ENCODE measurements at regions not wholly inside any gene's neighbourhood (a gene's known extent, or its start where the extent isn't known, plus 50 kb on each side); places are given as distances from the start of the nearest gene placed in this dataset.
"Not testable (repeated sequence)": the region's sequence is repeated elsewhere in the genome, so short reads cannot be mapped to it uniquely, and the experiment has no call there.

- DNase-seq (ENCODE audit: low read depth in 2 of 3, low spot score in 2 of 3), result no peak
Measured at GRCh38 chr6:84635081-84635761, 129.2 kb downstream of the TBX18 start.

- no peak for DNase-seq (ENCODE audit: low read depth in 2 of 3, low spot score in 2 of 3)
Measured at GRCh38 chr6:84633771-84634170, 130.6 kb downstream of the TBX18 start.

GRCh38 chr6:84626527-84626926 is 137.9 kb downstream of the TBX18 start:
- not testable (repeated sequence) for DNase-seq (ENCODE audit: low read depth in 2 of 3, low spot score in 2 of 3)

- no peak for DNase-seq (ENCODE audit: low read depth in 2 of 3, low spot score in 2 of 3)
Measured at GRCh38 chr6:84625506-84625905, 138.9 kb downstream of the TBX18 start.

GRCh38 chr6:84623956-84624680 is 140.3 kb downstream of the TBX18 start:
- DNase-seq (ENCODE audit: low read depth in 2 of 3, low spot score in 2 of 3), result no peak

GRCh38 chr6:84618836-84619235 is 145.6 kb downstream of the TBX18 start:
- DNase-seq (ENCODE audit: low read depth in 2 of 3, low spot score in 2 of 3), result no peak

- DNase-seq (ENCODE audit: low read depth in 2 of 3, low spot score in 2 of 3), result no peak
Measured at GRCh38 chr6:84618046-84618752, 146.2 kb downstream of the TBX18 start.

- no peak for DNase-seq (ENCODE audit: low read depth in 2 of 3, low spot score in 2 of 3)
Measured at GRCh38 chr6:84615987-84616386, 148.4 kb downstream of the TBX18 start.

- no peak for DNase-seq (ENCODE audit: low read depth in 2 of 3, low spot score in 2 of 3)
Measured at GRCh38 chr6:84615113-84615850, 149.1 kb downstream of the TBX18 start.

GRCh38 chr6:84606860-84607259 is 157.5 kb downstream of the TBX18 start:
- DNase-seq (ENCODE audit: low read depth in 2 of 3, low spot score in 2 of 3), result no peak

- DNase-seq (ENCODE audit: low read depth in 2 of 3, low spot score in 2 of 3), result no peak
Measured at GRCh38 chr6:84605298-84605697, 159.1 kb downstream of the TBX18 start.

- no peak for DNase-seq (ENCODE audit: low read depth in 2 of 3, low spot score in 2 of 3)
Measured at GRCh38 chr6:84601366-84601765, 163.0 kb downstream of the TBX18 start.

GRCh38 chr6:84599991-84600390 is 164.4 kb downstream of the TBX18 start:
- DNase-seq (ENCODE audit: low read depth in 2 of 3, low spot score in 2 of 3), result no peak

GRCh38 chr6:84597238-84597875 is 167.0 kb downstream of the TBX18 start:
- no peak for DNase-seq (ENCODE audit: low read depth in 2 of 3, low spot score in 2 of 3)

- no peak for DNase-seq (ENCODE audit: low read depth in 2 of 3, low spot score in 2 of 3)
Measured at GRCh38 chr6:84596488-84596887, 167.9 kb downstream of the TBX18 start.

- no peak for DNase-seq (ENCODE audit: low read depth in 2 of 3, low spot score in 2 of 3)
Measured at GRCh38 chr6:84588697-84589080, 175.7 kb downstream of the TBX18 start.

- not testable (repeated sequence) for DNase-seq (ENCODE audit: low read depth in 2 of 3, low spot score in 2 of 3)
Measured at GRCh38 chr6:84587994-84588696, 176.3 kb downstream of the TBX18 start.

GRCh38 chr6:84587202-84587940 is 177.0 kb downstream of the TBX18 start:
- DNase-seq (ENCODE audit: low read depth in 2 of 3, low spot score in 2 of 3), result not testable (repeated sequence)

GRCh38 chr6:84583784-84584183 is 180.6 kb downstream of the TBX18 start:
- no peak for DNase-seq (ENCODE audit: low read depth in 2 of 3, low spot score in 2 of 3)

GRCh38 chr6:84582997-84583396 is 181.4 kb downstream of the TBX18 start:
- DNase-seq (ENCODE audit: low read depth in 2 of 3, low spot score in 2 of 3), result no peak
